Medulla oblongata (tissue), 1 donor: ENCODE measurements at regions not wholly inside any gene's neighbourhood (a gene's known extent, or its start where the extent isn't known, plus 50 kb on each side); places are given as distances from the start of the nearest gene placed in this dataset.
"Not testable (repeated sequence)": the region's sequence is repeated elsewhere in the genome, so short reads cannot be mapped to it uniquely, and the experiment has no call there.

Source experiments
- DNase-seq: peaks from one replicate; pipeline ENCODE4 v3.0.0-alpha.2; 2015; ENCODE audit errors: extremely low spot score

DNA sequence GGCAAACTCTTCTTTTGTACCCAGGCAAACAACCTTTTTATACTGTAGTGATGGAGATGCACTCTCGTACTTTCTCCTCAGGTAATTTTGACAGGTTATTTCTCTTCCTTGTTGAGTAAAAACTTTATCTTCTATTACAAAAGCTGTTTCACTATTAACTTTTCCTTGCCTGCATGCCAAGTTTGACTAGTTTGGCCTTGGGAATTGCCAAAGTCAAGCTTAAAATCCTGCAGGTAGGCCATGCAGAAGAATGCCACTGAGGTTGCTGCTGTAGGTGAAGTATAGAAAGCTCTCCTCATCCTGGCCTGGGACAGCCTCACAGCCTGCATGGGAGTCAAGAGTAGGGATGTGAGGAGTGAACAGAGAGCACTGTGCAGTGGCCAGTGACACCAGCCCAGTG is 1293.5 kb upstream of the CHAC2 start:
- no peak for DNase-seq

DNA sequence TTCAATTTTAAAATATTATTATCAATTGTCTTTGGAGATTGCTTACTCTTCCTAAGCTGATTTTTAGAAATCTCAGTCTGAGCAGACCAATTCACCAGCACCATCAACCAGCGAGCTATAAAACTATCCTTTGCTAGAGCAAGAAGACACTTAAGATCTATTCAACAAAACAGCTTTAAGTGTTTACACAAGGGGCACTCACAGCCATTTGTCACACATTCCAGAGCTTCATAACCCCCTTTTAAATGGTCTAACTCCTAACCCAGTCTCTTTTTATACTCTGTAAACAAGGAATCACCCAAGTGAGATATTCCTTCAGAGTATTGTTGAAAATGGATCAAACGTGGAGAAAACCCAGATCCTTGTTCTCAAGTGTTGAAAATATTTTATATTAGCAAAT is 1294.1 kb upstream of the CHAC2 start:
- no peak for DNase-seq

DNA sequence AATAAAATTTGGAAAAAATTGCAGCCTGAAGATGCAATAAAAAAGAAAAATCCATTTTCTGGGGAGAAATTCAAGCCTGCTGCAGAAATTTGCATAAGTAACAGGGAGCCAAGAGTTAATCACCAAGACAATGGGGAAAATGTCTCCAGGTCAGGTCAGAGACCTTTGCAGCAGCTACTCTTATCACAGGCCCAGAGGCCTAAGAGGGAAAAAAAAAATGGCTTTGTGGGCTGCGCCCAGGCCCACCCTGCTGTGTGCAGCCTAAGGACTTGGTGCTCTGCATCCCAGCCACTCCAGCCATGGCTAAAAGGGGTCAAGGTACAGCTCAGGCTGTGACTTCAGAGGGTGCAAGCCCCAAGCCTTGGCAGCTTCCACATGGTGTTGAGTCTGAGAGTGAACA is 1297.1 kb upstream of the CHAC2 start:
- DNase-seq, result not testable (repeated sequence)

DNA sequence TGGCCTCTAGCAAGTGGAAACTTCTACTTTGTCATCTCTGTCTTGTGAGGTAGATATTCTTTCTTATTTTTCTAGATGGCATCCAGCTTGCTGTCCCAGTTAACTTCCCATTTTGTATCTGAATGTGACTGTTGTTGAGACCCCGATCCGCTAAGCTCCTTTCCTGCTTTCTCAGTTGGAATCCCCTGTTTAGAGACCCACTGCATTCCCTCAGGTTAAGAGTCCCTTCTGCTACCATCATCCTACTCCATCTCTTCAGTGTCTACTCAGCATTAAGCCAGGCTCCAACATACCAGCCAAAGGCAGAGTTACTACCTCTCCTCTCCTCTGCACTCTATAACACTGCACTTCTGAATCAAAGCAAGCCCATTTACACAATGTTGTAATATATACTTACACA is 1300.4 kb upstream of the CHAC2 start:
- no peak for DNase-seq

DNA sequence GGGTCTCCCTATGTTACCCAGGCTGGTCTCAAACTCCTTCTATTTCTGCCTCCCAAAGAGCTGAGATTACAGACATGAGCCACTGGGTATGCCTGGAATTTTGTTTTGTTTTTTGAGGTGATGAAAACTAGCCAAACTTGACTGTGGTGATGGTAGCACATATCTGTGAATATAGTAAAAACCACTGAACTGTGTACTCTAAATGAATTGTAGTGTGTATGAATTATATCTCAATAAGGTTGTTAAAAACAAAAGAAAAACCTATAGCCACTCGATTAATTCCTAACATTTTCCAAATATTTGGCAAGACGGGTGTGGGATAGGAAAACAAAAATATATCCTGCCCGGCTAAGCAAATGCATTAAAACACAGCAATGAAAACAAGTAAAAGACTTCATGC is 1302.3 kb upstream of the CHAC2 start:
- DNase-seq, result no peak

DNA sequence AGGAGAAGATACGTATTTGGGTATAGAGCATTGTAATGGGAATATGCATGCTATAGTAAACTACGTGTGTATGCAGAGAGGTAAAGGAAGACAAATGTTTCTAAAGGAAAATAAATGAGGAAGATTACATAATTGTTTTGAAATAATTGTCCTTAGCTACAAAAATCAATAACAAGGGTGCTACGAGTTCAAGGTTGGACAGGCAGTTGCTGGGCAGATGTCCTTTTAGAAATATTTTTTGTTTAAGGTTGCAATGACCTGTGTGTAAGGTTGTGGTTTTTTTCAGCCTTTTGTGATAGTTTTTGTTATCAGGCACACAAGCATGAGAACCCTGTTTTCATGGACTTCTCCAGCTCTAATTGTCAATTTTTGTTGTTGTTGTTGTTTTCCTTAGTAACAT is 1304.1 kb upstream of the CHAC2 start:
- no peak for DNase-seq

DNA sequence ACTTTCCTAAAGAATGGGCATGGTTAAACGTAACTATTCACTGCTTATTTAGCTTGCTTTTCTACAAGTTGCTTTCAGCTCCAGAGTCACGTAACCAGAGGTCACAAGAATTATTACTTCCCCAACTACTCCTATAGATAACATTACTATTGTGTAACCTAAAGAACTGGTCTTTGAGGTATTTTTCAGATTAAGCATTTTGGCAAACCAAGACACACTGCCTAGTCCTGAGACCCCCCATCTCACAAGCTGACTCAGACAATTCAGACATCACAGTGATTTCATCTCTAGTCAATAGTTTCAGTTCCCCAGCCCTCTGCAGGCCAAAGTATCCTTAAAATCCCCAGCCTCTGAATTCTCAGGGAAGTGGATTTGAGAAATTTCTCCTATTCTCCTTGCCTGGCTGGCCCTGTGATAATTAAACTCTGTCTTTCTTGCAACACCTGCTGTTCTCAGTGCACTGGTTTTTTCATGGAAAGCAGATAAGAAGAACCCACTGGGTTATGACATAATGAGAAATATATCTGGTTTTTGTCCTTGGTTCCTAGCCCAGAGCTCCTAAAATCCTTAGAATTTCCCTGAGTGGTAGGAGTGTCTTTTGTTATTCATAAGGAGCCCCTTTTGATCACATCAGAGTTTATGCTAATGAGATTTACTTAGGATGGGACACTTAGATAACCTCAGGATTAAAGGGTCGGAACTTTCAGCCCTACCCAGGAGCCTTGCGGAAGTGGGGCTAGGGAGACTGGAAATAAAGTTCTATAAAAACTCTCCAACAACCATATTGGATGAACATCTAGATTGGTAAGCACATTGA is 1310.8 kb upstream of the CHAC2 start:
- DNase-seq, result no peak

DNA sequence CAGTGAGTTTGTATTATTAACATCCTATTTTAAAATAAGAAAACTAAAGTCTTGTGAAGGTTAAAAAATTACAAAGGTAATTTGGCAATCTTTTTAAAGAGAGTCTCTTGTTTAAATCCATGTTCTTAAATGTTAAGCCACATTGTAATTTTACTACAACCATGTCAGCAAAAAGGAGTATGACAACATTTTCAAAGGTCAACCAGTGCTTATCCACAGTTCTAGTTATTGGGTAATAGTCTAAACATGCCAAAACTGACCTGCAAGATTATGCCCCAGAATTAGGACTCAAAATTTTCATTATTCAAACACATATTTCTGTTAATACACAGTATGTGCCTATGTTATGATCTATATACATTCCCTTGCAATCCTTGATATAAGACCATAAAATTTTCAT is 1312.6 kb upstream of the CHAC2 start:
- no peak for DNase-seq

DNA sequence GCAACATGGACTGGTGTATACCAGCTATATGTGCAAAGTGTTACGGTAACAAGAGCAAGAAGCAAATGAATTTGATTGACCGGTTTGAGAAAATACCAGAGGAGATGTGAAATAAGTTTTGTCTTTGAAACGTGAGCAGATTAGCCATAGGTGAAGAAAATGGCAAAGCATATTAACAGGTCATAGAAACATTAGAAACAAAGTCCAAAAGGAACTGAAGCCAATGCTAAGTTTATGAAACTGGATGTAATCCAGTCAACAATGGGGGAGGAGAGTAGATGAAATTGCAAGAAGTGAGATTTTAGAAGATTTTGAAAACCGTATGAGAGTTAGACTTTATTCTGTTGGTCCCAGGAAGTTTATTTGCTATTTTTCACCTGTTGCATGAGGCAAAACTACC is 1315.4 kb upstream of the CHAC2 start:
- no peak for DNase-seq

DNA sequence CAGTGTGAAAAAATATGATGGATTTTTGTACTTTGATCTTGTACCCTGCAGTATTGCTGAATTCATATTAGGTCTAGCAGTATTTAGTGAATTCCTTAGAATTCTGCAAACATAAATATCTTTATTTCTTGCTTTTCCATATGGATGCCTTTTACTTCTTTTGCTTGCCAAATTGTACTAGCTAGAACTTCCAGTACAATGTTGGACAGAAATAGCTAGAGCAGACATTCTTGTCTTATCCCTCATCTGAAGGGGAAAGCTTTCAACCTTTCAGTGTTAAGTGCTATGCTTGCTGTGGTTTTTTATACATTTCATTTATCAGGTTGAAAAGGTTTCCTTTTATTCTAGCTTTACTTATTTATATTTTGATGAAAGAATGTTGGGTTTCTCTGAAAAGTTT is 1321.9 kb upstream of the CHAC2 start:
- no peak for DNase-seq

DNA sequence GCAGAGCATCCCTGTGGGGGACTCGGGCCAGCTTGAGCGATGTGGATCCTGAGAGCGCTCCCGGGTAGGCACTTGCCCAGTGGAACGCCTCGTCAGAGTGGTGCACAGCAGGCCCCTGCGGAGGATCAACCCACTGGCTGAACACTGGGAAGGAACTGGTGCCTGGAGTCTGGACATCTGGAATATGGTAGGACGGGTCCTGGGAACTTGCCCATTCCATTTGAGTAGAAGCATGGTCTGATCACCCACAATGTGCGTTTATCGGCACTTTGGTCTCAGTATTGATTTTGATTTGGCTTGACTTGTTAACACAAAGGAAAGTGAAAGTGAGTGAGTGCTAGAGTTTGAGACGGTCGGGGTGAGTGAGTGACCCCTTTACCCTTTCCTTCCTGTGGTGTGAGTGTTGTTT is 1336.2 kb upstream of the CHAC2 start:
- DNase-seq, result no peak

DNA sequence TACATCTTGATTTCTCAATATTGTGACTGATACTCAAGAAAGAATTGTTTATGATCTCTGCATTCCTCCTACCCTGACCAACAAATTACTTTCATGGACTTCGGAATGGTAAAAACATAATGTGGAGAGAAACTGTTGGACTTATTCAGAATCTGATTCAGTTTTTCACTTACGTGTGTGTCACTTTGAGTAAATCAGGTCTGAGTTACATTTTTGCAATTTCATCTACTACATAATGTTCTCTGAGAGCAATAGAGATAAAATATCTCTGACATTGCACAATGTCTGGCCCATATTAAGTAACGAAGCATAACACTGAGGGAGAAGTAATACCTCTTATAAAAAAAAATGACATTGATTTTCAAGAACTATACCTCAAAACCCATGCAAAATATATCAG is 1337.9 kb upstream of the CHAC2 start:
- no peak for DNase-seq

DNA sequence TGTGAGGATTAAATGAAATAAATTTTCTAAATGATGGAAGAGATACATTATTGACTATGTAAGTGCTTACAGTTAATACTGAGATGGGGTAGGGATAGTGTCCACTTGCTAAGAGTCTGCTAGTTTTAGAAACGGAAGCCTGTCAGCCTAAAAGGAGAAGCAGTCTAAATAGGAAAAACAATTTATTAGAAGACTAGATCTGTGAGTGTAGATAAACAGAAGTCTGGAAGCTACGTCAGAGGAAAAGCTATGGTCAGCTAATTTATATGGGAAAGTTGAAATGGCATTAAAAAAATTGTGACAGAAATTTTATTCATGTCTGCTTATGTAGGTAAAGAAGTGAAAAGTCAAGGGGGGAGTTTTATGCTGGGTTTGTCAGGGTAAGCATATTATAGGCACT is 1338.4 kb upstream of the CHAC2 start:
- DNase-seq, result no peak

DNA sequence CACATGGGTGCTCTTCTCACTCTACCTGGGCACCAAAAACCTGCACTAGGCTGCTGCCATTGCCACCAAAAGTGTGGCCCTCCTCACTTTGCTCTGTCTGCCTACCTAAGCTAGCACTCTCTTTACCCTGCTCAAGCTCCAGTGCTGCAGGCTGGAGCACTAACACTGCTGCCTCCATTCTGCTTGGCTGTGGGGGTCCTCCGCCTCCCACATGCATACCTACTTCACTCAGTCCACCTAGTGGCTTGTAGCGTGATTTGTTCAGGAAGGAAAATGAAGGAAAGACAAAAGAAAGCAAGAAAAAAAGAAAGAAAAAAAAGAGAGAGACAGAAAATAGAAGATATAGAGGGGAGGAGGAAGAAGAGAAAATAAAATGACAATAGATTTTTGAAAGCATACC is 1339.4 kb upstream of the CHAC2 start:
- DNase-seq, result no peak

DNA sequence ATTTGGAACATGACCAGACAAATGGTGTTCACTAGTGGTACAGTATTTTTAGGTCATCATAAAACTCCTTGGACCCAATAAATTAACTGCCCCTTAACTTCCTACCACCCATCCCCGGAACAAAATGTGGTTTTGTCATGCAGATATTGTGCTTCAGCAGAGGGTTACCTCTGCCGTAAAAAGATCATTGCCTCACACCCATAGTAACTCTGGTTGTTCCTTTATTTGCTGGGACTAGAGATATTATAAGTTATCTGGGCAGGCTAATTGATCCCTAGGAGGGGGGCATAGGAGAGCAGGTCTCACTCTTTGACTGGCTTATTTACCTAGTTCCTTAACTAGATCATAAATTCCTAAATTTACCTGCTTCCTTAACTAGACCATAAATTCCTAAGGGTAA is 1343.9 kb upstream of the CHAC2 start:
- no peak for DNase-seq

DNA sequence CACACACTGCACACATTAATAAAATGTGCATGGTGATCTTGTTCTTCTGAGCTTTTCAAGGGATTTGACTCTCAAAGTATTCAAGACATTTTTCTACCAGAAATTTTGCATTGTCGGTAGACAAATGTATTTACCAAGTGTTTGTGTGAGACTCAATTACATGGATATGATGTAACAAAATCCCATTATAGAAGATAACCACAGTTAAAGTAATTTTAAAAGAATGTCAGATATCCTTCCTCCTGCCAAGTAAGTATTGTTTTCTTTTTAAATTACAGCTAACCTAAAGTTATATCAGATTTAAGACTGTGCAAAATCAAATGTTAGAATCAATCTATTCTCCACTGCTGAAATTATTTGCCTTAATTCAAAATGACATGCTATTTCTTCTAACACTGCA is 1344.5 kb upstream of the CHAC2 start:
- DNase-seq, result no peak

DNA sequence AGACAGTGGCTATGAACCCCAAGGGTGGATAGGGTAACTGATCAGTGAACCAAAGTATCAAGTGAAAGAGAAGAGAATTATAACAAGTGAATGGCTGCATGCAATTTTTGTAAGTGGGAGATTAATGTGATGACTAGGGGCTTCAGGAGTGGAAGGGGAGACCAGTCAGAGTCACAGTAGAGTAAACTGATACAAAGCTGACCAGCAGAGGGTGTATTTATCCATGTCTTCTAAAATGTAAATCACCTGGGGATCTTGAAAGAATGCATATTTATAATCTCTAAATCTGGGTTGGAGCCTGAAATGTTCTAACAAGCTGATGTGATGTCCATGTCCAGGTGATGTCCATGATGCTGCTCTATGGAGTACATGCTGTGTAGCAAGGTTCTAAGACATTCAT is 1351.3 kb upstream of the CHAC2 start:
- DNase-seq, result peak; percentile 6

DNA sequence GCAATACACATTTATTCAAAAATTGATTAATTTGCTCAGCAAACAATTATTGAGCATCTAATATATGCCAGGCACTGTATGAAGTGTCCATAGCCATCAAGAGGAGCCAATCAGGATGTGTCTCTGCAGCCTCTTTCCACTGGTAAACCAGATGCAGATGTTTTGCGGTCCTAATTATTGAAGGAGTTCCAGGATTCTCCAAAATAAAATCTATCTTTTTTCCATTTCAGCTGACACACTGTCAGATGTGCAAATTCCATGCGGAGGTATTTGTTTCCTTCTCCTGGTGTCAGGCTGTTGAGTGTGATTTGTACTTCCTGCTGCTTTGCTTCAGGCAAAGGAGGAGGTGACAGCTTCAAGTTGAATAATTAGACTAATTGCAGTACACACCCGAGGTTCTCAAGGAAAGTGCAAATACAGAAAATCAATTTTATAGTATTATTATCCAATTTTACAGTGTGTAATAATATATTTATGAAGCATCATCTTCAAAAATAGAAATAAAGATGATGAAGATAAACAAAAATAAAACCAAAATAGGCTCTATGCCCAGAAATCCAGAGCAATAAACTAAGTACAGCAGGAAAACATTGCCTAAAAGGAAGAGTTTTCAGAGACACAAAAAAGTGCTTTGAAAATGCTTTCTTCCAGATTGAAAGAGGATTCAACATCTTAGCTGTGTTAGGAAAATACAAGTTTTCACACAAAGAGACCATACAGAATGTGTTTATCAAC is 1352.9 kb upstream of the CHAC2 start:
- DNase-seq, result no peak

DNA sequence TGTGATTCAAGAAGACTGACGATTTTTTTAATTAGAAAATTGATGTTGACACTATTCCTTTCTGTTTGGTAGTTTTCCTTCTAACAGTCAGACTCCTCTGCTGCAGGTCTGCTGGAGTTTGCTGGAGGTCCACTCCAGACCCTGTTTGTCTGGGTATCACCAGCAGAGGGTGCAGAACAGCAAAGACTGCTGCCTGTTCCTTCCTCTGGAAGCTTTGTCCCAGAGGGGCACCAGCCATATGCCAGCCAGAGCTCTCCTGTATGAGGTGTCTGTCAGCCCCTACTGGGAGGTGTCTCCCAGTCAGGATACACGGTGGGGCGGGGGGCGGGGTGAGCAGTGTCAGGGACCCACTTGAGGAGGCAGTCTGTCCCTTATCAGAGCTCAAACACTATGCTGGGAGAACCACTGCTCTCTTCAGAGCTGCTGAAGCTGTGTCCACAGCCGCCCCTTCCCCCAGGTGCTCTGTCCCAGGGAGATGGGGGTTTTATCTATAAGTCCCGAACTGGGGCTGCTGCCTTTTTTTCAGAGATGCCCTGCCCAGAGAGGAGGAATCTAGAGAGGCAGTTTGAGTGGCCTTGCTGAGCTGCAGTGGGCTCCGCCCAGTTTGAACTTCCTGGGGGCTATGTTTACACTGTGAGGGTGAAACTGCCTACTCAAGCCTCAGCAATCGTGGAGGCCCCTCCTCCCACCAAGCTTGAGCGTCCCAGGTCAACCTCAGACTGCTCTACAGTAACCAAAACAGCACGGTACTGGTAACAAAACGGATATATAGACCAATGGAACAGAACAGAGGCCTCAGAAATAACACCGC is 1358.1 kb upstream of the CHAC2 start:
- not testable (repeated sequence) for DNase-seq

DNA sequence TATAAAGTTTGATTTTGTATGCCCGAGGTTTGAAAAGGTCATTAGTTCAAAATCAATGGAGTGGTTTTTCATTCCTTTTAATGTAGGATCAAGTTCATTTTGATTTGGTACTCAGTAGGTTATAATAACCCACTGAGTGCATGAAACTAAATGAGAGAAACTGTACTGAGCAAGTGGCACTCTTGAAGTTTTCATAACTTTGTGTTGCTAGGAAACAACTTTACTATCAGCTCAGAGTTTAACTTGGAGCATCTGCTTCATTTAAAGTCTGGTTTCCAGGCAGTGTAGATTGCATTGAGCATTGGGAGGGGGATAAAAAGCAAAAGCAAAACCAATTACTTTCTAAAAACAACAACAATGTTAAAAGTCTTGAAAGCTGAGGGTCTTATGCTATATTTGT is 1361.6 kb upstream of the CHAC2 start:
- DNase-seq, result no peak

DNA sequence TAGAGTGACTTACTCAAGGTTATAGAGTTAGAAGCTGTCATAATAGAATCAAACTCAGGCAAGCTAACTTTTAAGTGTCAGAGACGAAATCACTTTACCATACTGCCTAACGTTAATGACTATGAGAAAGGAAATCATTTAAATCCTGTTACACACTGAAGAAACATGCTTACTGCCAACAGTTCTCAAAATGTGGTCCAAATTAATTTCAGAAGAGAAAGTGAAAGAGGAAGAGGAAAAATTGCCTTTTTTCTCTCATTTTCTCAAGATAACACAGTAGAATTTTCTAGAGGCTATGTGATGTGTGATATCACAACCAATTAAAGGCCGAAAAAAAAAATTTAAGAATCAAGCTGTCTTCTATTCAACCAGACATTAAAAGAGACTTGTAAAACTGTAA is 1362.7 kb upstream of the CHAC2 start:
- DNase-seq, result no peak

DNA sequence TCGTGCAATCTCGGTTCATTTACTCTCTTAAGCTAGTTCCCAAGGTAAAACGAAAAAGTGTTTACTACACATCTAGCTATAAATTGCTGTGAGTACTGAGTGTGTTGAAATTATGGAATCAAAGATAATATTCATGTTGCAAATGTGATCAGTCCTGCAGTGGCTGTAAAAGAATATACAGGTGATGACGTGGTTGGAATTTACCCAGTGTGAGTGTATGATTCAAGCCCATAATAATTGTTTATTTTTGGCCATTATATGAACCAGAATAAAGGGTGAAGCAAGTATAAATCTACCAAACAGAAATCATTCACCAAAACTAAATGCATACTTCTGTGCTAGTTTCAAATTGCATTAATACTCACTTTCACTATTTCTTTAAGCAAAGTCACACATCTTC is 1363.6 kb upstream of the CHAC2 start:
- no peak for DNase-seq

DNA sequence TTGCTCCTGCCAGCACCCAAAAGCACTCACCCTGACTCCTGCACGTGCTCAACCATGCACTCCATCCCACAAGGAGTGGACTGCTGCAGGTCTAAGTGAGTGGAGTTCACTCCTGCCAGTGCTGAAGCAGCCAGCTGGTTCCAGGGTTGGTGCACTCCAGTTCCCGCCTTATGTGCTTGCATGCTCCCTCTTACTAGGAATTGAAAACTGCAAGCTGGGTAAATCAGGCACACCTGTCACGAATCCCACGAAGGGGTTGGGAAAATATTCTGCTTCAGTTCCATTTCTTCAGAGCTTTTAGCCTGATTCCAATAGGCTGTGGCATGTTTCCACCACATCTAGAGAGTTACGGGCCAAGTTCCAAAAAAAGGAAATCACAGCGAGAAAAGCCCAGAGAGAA is 1365.5 kb upstream of the CHAC2 start:
- no peak for DNase-seq
